Endothelial cell of umbilical vein (primary cell): ENCODE measurements at regions not wholly inside any gene's neighbourhood (a gene's known extent, or its start where the extent isn't known, plus 50 kb on each side); places are given as distances from the start of the nearest gene placed in this dataset.

Source experiments
- BruUV-seq: library from RNA; stranded (reverse); fragments of 400-500 nt; replicated peaks from 2 replicates; lab custom pipeline; 2021; lab: Mats Ljungman, UMichigan
- CTCF ChIA-PET: fragments of 300-600, 350-600 bp; sonication (Branson Sonifier 250); formaldehyde crosslinking; loops from one replicate; lab custom pipeline; 2021; ENCODE audit warnings: antibody characterized with exemption, inconsistent platforms; lab: Charles Lee
- POLR2A ChIA-PET: fragments of 300-600, 350-600 bp; sonication (Branson Sonifier 250); formaldehyde crosslinking; loops from one replicate; lab custom pipeline; 2021; ENCODE audit warnings: antibody characterized with exemption, inconsistent platforms; lab: Charles Lee
- DNase-seq: peaks from one replicate; pipeline ENCODE4 v3.0.0-alpha.2; 2011; ENCODE audit warnings: low read depth, low spot score
- FAIRE-seq: peaks from 2 replicates; lab custom pipeline; 2011; peaks lifted over from hg19 to GRCh38; lab: Jason Lieb, UNC
- H2AFZ ChIP-seq: 2 replicates; pipeline ENCODE4 v1.6.0; 2012; ENCODE audit warnings: low read depth, low read length, control low read depth, inconsistent platforms
- H3K27ac ChIP-seq: 2 replicates; pipeline ENCODE4 v1.5.1; 2011; ENCODE audit warnings: low read depth, mild to moderate bottlenecking, control low read depth, low read length, moderate library complexity; ENCODE audit not compliant: insufficient read depth
- H3K27me3 ChIP-seq, 2 experiments: 2 replicates each; pipeline versions ENCODE4 v1.6.0 to v1.6.1; 2011; ENCODE audit warnings: low read length in 2 of 2, mixed read lengths in 1 of 2; ENCODE audit not compliant: control insufficient read depth in 2 of 2, insufficient read depth in 2 of 2
- H3K36me3 ChIP-seq, 2 experiments: 2 replicates in 1 of 2; 3 replicates in 1 of 2; pipeline ENCODE4 v1.5.1; 2011; ENCODE audit warnings: low read length in 2 of 2, mild to moderate bottlenecking in 1 of 2, moderate library complexity in 1 of 2; ENCODE audit not compliant: control insufficient read depth in 2 of 2, insufficient read depth in 2 of 2; ENCODE audit errors: extremely low read depth in 1 of 2
- H3K4me1 ChIP-seq: 3 replicates; pipeline ENCODE4 v1.5.1; 2011; ENCODE audit warnings: mild to moderate bottlenecking, low read length; ENCODE audit not compliant: control insufficient read depth, insufficient read depth; ENCODE audit errors: extremely low read depth
- H3K4me2 ChIP-seq: 2 replicates; pipeline ENCODE4 v1.6.1; 2011; ENCODE audit warnings: low read length, control low read depth, mixed read lengths; ENCODE audit not compliant: insufficient read depth
- H3K4me3 ChIP-seq, 3 experiments: fragments of 200-600 bp in 1 of 3; sonication (generic), shearing (Covaris generic) in 1 of 3; replicated peaks in 1 of 3; 2 replicates each; pipeline ENCODE4 v1.5.1; 2011 to 2016; ENCODE audit warnings: control low read depth in 3 of 3, low read length in 3 of 3, mild to moderate bottlenecking in 2 of 3, inconsistent platforms in 1 of 3, low read depth in 1 of 3, moderate library complexity in 1 of 3; ENCODE audit not compliant: insufficient read depth in 1 of 3
- H3K79me2 ChIP-seq: 2 replicates; pipeline ENCODE4 v1.6.0; 2012; ENCODE audit warnings: low read length, inconsistent platforms; ENCODE audit not compliant: control insufficient read depth, insufficient read depth
- H3K9ac ChIP-seq: replicated peaks from 2 replicates; pipeline ENCODE3; 2011; ENCODE audit warnings: low read length, control low read depth; ENCODE audit not compliant: insufficient read depth; ENCODE audit errors: extremely low read depth
- H3K9me1 ChIP-seq: replicated peaks from 3 replicates; pipeline ENCODE4 v1.6.0; 2011; ENCODE audit warnings: mild to moderate bottlenecking, low read length; ENCODE audit not compliant: control insufficient read depth, insufficient read depth; ENCODE audit errors: extremely low read depth
- H3K9me3 ChIP-seq: replicated peaks from 2 replicates; pipeline ENCODE4 v1.5.1; 2012; ENCODE audit warnings: low read length, inconsistent platforms; ENCODE audit not compliant: control insufficient read depth, insufficient read depth
- H4K20me1 ChIP-seq: replicated peaks from 2 replicates; pipeline ENCODE3; 2011; ENCODE audit warnings: mild to moderate bottlenecking, low read length; ENCODE audit not compliant: control insufficient read depth, insufficient read depth; ENCODE audit errors: extremely low read depth
- EZH2 ChIP-seq: IDR thresholded peaks from 2 replicates; pipeline ENCODE4 v1.6.1; 2012; ENCODE audit warnings: borderline replicate concordance, low read depth, mild to moderate bottlenecking, moderate library complexity, low read length, inconsistent platforms; ENCODE audit not compliant: severe bottlenecking
- FOS ChIP-seq: IDR thresholded peaks from 2 replicates; pipeline ENCODE4 v1.6.1; 2011; ENCODE audit warnings: mild to moderate bottlenecking, low read length, moderate library complexity, borderline replicate concordance; ENCODE audit not compliant: insufficient read depth
- GATA2 ChIP-seq: IDR thresholded peaks from 2 replicates; pipeline ENCODE4 v1.7.0; 2011; ENCODE audit warnings: low read depth, mild to moderate bottlenecking, moderate library complexity, mixed read lengths, low read length; ENCODE audit not compliant: insufficient read length, insufficient read depth
- JUN ChIP-seq: IDR thresholded peaks from 2 replicates; pipeline ENCODE4 v1.6.1; 2011; ENCODE audit warnings: borderline replicate concordance, low read depth; ENCODE audit not compliant: insufficient read length, insufficient read depth
- MAX ChIP-seq: IDR thresholded peaks from 2 replicates; pipeline ENCODE4 v1.6.1; 2011; ENCODE audit not compliant: insufficient read depth, insufficient read length
- MYC ChIP-seq: IDR thresholded peaks from one replicate; pipeline ENCODE4 v1.6.1; 2011; ENCODE audit warnings: mild to moderate bottlenecking, low read depth, low read length
- POLR2A ChIP-seq: IDR thresholded peaks from 2 replicates; pipeline ENCODE4 v1.6.1; 2012; ENCODE audit warnings: low read depth, mild to moderate bottlenecking, control low read depth, low read length
- POLR2AphosphoS5 ChIP-seq: IDR thresholded peaks from 2 replicates; pipeline ENCODE4 v1.6.1; 2012; ENCODE audit warnings: low read depth, mild to moderate bottlenecking, control low read depth, low read length, moderate library complexity; ENCODE audit not compliant: insufficient read depth
- dilution Hi-C: fragments of 300-500 bp; cut with MboI; formaldehyde crosslinking; loops from one replicate; pipeline ENCODE4 v1.15.0; 2019; ENCODE audit warnings: low sequenced_read_pairs; ENCODE audit not compliant: extremely low pct_ligation_motif_present
- intact Hi-C: fragments of 100-400 bp; cut with micrococcal nuclease; formaldehyde crosslinking; loops from one replicate; pipeline ENCODE4 v1.10.0; 2022
- TF ChIP-seq, protein P1 (sequence below), 2 donors: IDR thresholded peaks; 1 replicate in 1 of 2; 2 replicates in 1 of 2; pipeline ENCODE4 v1.5.1; 2011; ENCODE audit warnings: low read length in 2 of 2, mild to moderate bottlenecking in 2 of 2, moderate library complexity in 2 of 2, control low read depth in 1 of 2, inconsistent platforms in 1 of 2, low read depth in 1 of 2; ENCODE audit not compliant: insufficient read depth in 1 of 2; ENCODE audit errors: extremely low read depth in 1 of 2

- Histone ChIP-seq H3K27me3 (no peaks in the 10 kb centered on the region), H3K9ac (no peak overlapping the region), H4K20me1 (no peaks in the 10 kb centered on the region), H3K4me2 (no peak overlapping the region), H3K79me2 (peaks cover 2% of the 10 kb centered on the region), H3K4me1 (peaks cover 15% of the 10 kb centered on the region), H3K4me3 (no peak overlapping the region), H3K9me1 (no peaks in the 10 kb centered on the region), H3K36me3 (no peaks in the 10 kb centered on the region), H3K27ac (no peak overlapping the region), H2AFZ (no peak overlapping the region), H3K9me3 (no peaks in the 10 kb centered on the region)
- dilution Hi-C loops, result no loop called here
- TF ChIP-seq POLR2AphosphoS5, result no peak
- TF ChIP-seq JUN, result no peak
- TF ChIP-seq POLR2A, result no peak
- no peak for TF ChIP-seq MYC
- no peak for TF ChIP-seq GATA2
- no peak for TF ChIP-seq EZH2
- TF ChIP-seq, protein P1, sequence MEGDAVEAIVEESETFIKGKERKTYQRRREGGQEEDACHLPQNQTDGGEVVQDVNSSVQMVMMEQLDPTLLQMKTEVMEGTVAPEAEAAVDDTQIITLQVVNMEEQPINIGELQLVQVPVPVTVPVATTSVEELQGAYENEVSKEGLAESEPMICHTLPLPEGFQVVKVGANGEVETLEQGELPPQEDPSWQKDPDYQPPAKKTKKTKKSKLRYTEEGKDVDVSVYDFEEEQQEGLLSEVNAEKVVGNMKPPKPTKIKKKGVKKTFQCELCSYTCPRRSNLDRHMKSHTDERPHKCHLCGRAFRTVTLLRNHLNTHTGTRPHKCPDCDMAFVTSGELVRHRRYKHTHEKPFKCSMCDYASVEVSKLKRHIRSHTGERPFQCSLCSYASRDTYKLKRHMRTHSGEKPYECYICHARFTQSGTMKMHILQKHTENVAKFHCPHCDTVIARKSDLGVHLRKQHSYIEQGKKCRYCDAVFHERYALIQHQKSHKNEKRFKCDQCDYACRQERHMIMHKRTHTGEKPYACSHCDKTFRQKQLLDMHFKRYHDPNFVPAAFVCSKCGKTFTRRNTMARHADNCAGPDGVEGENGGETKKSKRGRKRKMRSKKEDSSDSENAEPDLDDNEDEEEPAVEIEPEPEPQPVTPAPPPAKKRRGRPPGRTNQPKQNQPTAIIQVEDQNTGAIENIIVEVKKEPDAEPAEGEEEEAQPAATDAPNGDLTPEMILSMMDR (IDR thresholded peaks at IDR 0.05; ENCODE audit: extremely low read depth in 1 of 2, insufficient read depth in 1 of 2, low read depth in 1 of 2, low read length in 2 of 2), result no peak
- TF ChIP-seq MAX, result no peak
- no peak for TF ChIP-seq FOS
- intact Hi-C loops, result no loop called here
- ChIA-PET POLR2A (no interaction called here), CTCF (interaction anchor here (0.7 to 8.3 kb wide), 2 partner anchors 11 to 417 kb away, joined by 3 to 60 read pairs; no protein-coding TSS in a partner anchor)
- BruUV-seq, result no TSS peak
- DNase-seq, result no peak
- no peak for FAIRE-seq
Measured at GRCh38 chr15:66840615-66841390, 138.8 kb downstream of the SMAD6 start.
